Left colon (tissue), 2 donors: ENCODE measurements at regions not wholly inside any gene's neighbourhood (a gene's known extent, or its start where the extent isn't known, plus 50 kb on each side); places are given as distances from the start of the nearest gene placed in this dataset.

Source experiments
- ATAC-seq: fragments of 200-7000 bp; cut with Tn5 transposase; one replicate; pipeline ENCODE4 v1.9.1; 2020; ENCODE audit warnings: mild to moderate bottlenecking, moderate library complexity
- DNase-seq, 2 donors: peaks; one replicate each; pipeline ENCODE4 v3.0.0-alpha.2; 2020
- intact Hi-C, 2 donors: fragments of 100-400 bp; cut with DNase I in 1 of 2; cut with micrococcal nuclease in 1 of 2; formaldehyde crosslinking; loops; one replicate each; pipeline versions ENCODE4 v1.11.2 to v1.14.0; 2022; cut with DNase I, micrococcal nuclease
- donor health status: DM: no; HTN: no; CAD: no.
- donor health status: DM: yes; HTN: yes; CAD: no.

- ATAC-seq = no peak
- intact Hi-C loops = no loop called here
- no peak for DNase-seq
Measured at GRCh38 chr10:130230036-130230435, 93.8 kb downstream of the GLRX3 start.

GRCh38 chr10:130230611-130231010, 94.4 kb downstream of the GLRX3 start:
- no peak for ATAC-seq
- no peak for DNase-seq
- intact Hi-C loops = no loop called here

GRCh38 chr10:130231251-130231741, 95.1 kb downstream of the GLRX3 start:
- ATAC-seq (no peak), DNase-seq (no peak)
- intact Hi-C loops = no loop called here

- DNase-seq (no peak), ATAC-seq (no peak)
- intact Hi-C loops = no loop called here
Measured at GRCh38 chr10:130232166-130233034, 96.2 kb downstream of the GLRX3 start.

GRCh38 chr10:130233035-130233360, 96.8 kb downstream of the GLRX3 start:
- no peak for ATAC-seq
- no peak for DNase-seq
- intact Hi-C loops = no loop called here

GRCh38 chr10:130233426-130233825, 97.2 kb downstream of the GLRX3 start:
- no peak for DNase-seq
- intact Hi-C loops = no loop called here
- no peak for ATAC-seq

GRCh38 chr10:130234171-130234965, 98.2 kb downstream of the GLRX3 start:
- DNase-seq (no peak), ATAC-seq (no peak)
- intact Hi-C loops = no loop called here

GRCh38 chr10:130236711-130237110, 100.5 kb downstream of the GLRX3 start:
- DNase-seq (no peak), ATAC-seq (no peak)
- intact Hi-C loops = no loop called here

GRCh38 chr10:130240409-130240808, 104.2 kb downstream of the GLRX3 start:
- no peak for ATAC-seq
- intact Hi-C loops = no loop called here
- no peak for DNase-seq

- no peak for DNase-seq
- intact Hi-C loops = no loop called here
- ATAC-seq = no peak
Measured at GRCh38 chr10:130242513-130242912, 106.3 kb downstream of the GLRX3 start.

GRCh38 chr10:130243015-130243414, 106.8 kb downstream of the GLRX3 start:
- ATAC-seq = no peak
- intact Hi-C loops = no loop called here
- DNase-seq = no peak

- no peak for ATAC-seq
- intact Hi-C loops = no loop called here
Measured at GRCh38 chr10:130244031-130244927, 108.1 kb downstream of the GLRX3 start.

GRCh38 chr10:130244928-130245495, 108.8 kb downstream of the GLRX3 start:
- intact Hi-C loops = no loop called here
- DNase-seq = no peak
- no peak for ATAC-seq

More at GRCh38 chr10:130244031-130244927, 108.1 kb downstream of the GLRX3 start:
- DNase-seq = no peak

GRCh38 chr10:130246113-130246512, 109.9 kb downstream of the GLRX3 start:
- no peak for DNase-seq
- intact Hi-C loops = no loop called here
- no peak for ATAC-seq

GRCh38 chr10:130250127-130250526, 113.9 kb downstream of the GLRX3 start:
- intact Hi-C loops = no loop called here
- no peak for DNase-seq

GRCh38 chr10:130251766-130252165, 115.6 kb downstream of the GLRX3 start:
- ATAC-seq = no peak
- intact Hi-C loops = no loop called here
- DNase-seq = no peak

More at GRCh38 chr10:130250127-130250526, 113.9 kb downstream of the GLRX3 start:
- no peak for ATAC-seq

- no peak for ATAC-seq
- no peak for DNase-seq
- intact Hi-C loops = no loop called here
Measured at GRCh38 chr10:130254243-130254642, 118.1 kb downstream of the GLRX3 start.

- ATAC-seq (no peak), DNase-seq (no peak)
- intact Hi-C loops = no loop called here
Measured at GRCh38 chr10:130254662-130255061, 118.5 kb downstream of the GLRX3 start.

- no peak for DNase-seq
Measured at GRCh38 chr10:130255777-130256176, 119.6 kb downstream of the GLRX3 start.

More at GRCh38 chr10:130255777-130256176, 119.6 kb downstream of the GLRX3 start:
- intact Hi-C loops = no loop called here
- ATAC-seq = no peak
